Suppressor macrophage treated with lipopolysaccharide for 1 hour (primary cell): ENCODE measurements at regions not wholly inside any gene's neighbourhood (a gene's known extent, or its start where the extent isn't known, plus 50 kb on each side); places are given as distances from the start of the nearest gene placed in this dataset.

Experiments used
- DNase-seq, 3 donors: peaks; one replicate each; pipeline ENCODE4 v3.0.0-alpha.2; 2020 to 2022

DNA sequence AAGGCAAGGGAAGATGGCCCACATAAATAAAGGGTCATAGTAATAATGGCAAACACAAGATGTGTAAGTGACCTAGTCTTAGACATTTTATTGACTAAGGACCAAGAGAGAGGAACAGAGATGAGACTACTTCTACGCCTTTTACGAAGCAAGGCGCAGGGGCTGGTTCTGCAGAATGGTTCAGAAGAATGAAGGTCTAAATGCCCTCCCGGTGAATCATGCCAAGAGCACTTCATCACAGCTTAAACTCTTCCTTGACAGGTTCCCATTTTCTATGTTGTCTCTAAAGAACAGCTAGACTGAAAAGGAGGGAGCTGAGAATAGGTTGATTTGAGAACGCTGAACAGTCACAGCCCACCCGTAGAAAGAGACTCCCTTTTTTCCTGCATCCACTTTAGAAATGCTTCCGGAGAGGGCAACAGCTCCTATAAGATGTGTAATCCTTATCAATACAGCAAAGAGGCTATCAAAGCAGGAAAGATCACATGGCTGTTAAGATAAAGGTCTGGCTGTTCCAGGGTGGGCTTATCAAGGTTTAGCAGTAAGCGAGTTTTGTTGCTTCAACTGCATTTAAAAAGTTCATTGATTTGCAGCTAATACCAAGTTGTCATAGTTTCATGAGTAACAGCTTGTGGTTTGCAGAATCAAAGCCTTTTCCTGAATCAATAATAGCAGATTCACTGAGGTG lies 93.4 kb upstream of the AUTS2 start:
- no peak for DNase-seq

DNA sequence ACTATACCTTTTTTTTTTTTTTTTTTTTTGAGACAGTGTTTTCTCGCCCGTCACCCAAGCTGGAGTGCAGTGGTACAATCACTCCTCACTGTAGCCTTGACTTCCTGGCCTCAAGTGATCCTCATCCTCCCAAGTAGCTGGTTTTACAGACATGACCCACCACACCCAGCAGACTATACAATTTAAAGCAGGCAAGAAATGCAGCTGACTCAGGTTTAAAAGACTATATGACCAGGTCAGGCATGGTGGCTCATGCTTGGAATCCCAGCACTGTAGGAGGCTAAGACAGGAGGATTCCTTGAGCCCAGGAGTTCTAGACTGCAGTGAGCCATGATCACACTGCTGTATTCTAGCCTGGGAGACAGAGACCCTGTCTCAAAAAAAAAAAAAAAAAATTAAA lies 89.5 kb upstream of the AUTS2 start:
- no peak for DNase-seq

DNA sequence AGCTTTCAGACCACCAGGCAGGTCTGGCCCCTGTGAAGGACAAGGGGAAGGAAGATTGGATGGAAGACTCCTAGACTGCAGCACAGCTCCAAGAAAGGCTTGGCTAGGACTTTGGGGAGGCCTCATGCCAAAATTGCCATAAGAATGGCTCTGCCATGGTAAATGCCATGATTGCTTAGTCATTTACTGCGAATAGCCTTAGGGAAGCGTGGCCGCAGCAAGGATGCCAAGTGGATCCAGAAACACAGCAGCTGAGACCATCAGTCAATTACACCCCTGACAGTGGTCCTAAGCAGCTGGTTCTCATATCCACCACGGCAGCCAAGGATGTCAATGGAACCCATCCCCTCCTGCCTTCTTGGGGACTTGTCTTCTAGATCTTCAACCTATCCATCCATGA lies 88.2 kb upstream of the AUTS2 start:
- DNase-seq: no peak

DNA sequence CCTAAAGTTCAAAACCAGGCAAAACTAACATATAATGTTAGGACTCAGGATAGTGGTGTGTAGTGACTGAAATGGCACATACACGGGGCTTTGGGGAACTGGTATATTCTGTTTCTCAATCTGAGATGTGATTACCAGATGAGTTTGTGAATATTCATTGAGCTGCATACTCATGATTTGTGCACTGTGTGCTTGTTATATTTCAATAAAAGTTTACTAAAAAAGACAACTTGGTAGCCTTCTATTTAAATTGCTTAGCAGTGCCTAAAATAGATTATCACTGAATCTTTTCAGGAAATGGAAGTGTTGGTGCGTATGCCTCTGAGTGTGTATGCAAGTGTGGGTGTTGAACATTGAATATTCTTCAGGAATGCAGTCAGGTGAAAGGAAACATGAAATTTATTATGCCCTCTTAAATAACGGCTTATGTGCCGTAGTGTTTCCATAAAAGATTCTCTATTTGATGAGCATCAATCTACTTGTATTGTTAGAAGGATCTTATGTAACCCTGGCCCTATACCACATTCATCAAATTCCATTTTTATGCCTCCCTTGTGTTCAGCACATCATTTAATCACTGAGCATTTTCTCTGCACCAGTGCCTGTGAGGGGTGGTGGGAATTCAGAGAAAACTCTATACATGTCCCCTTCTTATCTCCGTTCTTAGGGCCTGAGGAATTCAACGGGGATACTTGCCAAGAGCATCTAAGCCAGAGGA lies 82.6 kb upstream of the AUTS2 start:
- DNase-seq: no peak

DNA sequence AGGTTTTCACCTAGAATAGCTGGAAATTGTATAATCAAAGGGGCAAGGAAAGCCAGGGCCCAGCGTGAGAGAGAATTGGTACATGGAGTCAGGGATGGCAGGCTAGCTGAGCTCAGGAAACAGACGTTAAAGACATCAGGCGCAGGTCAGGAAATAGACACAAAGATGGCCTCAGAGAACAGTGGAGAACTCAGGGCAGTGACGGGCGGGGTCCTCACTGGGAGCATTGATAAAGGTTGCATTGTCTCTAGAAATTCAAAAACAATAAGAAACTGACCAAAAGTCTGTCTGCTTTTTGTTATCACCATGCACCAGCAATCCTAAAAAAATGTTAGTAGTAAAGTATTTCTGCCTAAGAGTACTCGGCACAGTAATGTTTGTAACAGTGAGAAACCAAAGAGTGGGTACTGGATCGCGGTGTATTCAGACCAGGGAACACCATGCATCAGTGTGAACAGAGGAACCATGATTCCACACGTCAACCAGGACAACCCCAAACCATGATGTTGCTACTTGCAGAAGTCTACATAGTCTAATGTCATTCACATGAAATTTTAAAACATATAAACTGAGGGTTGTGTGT lies 81.9 kb upstream of the AUTS2 start:
- no peak for DNase-seq

DNA sequence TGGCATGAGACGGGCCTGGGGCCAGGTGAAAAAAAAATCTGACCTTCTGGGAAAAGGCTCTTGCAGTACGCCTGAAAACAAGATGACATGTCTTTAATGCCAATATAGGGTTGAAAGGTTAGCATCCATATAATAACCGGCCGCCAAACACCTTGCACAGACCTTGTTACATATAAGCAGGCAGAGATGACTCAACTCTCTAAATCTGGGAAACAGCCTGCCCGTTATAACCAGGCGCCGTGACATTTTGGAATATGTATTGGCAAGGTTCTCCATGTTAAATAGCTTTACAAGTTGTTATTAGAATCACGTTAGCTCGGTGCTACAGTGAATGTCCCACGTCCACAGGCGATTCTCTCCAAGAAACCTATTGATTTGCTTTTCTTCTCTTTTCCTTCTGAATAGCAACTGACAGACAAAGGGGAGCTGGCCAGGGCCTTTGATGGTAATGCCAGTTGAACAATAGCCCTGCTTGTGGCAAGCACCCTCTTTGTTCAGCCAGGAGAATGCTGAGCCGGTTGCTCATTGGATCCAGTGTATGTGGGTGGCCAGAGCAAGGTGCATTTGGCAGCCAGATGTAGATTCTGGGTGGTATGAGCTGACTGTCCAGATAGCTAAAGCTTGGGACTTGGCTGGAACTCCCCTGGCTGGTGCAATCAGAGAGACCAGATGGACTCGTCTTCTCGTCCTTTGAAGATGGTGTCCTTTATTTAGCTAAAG lies 80.1 kb upstream of the AUTS2 start:
- no peak for DNase-seq

DNA sequence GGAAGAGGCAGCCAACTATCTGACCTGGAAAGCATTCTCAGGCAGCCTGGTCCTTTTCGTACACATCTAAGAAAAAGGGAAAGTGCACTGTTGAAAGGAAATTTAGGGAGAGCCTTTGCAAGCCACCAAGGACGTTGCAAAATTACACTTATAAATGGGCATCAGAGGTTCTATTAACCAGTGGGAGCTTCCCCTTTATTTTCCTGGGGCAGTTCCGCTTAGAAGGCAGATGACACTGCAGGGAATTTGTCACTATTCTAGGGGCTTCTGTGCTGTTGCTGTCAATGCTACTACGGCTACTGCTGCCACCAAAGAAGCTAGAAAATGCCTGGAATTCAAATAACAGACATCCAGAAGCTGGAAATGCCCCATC lies 79.6 kb upstream of the AUTS2 start:
- peak; percentile 31 to 34 (median 31) for DNase-seq

DNA sequence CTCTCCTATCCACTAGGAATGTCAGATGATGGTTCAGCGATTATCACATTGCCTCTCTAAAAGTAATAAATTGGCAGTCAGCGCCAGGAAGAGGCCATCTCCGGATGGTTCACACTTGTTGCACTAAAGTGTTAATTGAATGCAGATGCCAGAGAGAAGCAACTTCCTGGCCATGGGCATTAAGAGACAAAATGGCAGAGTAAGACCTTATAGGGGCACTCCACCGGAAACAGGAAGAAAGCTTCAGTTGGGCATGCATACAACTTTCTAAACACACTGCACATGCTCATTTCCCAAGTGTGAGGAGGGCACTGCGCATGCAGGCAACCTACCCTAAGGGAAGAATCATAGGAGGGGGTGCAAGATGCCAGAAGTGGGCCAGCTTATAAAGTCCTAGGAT lies 71.7 kb upstream of the AUTS2 start:
- no peak for DNase-seq

DNA sequence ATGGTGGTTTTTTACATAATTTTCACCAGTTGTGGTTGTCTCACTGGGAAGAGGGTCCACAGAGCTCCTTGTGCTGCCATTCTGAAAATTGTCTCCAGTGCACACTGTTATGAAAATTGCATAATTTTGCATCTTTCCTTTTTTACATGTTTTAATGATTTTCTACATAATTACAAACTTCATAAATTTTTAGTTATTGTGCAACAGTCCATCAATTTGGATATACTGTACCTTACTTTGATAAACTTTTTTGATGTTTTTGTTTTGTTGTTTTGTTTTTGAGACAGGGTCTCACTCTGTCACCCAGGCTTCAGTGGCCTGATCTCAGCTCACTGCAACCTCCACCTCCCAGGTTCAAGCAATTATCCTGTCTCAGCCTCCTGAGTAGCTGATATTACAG lies 70.6 kb upstream of the AUTS2 start:
- DNase-seq: no peak

DNA sequence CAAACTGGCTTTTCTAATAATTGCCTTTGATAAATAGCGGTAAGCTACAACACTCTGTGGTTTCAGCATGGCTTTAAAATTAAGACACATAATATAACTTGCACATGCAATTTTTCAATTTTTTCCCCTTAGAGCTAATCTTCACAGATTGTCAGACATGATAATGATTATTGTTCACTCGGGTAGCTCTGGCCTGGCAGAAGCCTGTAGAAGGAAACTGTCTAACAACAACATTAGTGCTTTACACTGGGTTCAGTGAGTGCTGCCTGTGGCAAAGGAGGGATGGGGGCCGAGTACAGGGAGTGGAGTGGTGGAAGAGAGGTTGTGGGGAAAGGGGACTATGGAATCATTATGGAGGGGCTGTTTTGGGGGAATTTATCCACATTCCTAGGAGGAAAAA lies 67.2 kb upstream of the AUTS2 start:
- DNase-seq: no peak

DNA sequence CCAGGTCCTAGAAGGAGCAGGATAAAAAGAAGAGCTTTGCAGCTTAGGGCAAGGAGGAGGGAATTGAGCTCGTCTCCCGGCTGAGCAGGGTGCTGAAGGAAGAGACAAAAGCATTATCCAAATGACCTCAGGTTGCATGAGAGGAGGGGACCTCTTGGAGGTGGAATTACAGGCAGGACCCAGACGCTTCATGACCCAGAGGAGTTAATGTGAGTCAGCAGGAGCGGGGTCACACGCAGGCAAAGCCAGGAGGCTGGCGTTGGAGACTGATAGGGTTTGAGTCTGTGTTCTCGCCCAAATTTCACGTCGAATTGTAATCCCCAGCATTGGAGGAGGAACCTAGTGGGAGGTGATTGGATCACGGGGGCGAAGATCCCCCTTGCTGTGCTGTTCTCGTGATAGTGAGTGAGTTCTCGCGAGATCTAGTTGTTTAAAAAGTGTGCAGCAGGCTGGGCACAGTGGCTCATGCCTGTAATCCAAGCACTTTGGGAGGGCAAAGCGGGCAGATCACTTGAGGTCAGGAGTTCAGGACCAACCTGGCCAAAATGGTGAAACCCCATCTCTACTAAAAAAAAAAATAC lies 63.7 kb upstream of the AUTS2 start:
- DNase-seq: no peak

DNA sequence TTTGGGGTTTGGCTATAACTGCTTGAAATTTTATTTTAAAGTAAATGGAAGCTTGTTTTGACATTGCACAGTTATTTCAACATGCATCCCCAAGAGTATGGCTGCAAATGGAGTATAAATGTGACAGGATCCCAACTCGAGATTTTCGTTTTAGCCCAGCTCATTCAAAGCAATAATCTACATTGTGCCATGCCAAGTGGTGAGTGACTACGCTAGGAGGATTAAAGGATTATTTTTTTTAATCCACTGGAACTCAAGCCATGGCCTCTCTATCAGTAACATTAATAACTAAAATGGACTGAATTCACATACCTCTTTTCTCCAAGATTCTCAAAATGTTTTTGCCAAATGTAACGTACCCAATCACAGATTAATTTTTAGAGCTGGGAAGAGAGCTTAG lies 60.6 kb upstream of the AUTS2 start:
- no peak for DNase-seq

DNA sequence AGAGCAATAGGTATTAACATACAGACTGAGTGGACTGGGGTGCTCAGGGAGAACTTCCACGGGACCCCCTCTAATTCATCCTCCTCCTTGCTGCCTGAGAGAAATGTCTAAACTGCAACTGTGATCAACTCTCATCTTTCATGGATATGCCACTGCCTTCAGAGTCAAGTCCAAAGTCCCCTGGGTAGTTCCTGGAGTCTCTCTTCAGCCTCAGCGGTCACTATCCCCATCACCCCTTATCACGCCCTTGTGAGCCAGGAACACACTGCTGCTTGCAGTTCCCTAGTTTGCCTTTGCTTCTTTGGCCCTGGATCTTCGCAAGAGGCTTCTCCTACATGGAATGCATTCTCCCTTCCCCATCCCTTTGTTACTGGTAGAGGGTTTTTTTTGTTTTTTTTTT lies 58.7 kb upstream of the AUTS2 start:
- no peak for DNase-seq

DNA sequence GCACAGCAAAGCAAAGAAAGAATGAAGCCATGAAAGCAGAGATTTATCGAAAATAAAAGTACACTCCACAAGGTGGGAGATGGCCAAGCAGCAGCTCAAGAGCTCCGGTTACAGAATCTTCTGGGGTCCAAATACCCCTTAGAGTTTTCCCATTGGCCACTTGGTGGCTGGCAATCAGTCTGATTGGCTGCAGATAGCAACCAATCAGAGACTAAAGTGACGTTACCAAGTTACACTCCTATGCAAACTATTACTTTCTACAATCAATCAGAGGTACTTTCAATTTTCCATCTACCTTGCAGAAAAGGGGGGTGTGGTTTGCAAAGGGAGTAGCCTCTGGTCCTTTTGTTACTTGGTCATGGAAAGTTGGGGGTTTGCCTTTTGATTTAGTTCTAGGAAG lies 58.0 kb upstream of the AUTS2 start:
- no peak for DNase-seq

DNA sequence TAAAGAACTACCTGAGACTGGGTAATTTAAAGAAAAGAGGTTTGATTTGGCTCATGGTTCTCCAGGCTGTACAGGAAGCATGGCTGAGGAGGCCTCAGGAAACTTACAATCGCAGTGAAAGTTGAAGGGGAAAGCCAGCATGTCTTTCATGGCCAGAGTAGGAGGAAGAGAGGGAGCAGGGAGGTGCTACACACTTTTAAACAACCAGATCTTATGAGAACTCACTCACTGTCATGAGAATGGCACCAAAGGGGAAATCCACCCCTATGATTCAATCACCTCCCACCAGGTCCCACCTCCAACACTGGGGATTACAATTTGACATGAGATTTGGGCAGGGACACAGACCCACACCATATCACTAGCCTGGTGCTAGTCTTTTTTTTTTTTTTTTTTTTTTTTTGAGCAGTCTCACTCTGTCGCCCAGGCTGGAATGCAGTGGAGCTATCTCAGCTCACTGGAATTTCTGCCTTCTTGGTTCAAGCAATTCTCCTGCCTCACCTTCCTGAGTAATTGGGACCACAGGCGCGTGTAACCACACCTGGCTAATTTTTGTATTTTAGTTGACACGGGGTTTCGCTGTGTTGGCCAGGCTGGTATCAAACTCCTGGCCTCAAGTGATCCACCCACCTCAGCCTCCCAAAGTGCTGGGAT lies 56.4 kb upstream of the AUTS2 start:
- DNase-seq: peak; percentile 25 to 53 (median 32)

DNA sequence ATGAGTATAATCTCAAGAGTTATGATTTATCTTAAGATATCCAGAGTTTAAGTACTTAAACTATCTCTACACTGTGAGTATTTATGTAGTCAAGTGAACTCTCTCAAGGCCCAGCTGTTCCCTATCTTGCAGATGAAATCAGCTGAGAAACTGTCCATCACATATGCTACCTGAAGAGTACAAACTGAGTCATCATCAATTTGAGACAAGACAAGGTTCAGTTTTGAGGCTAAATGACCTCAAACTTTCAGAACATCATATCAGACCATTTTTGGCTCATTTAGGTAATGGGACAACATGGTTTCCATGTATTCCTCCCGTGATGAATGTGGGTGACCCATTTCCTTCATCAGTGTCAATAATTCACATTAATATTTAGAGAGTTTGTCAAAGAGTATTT lies 53.1 kb upstream of the AUTS2 start:
- DNase-seq: no peak
